ENCODE measurements at regions not wholly inside any gene's neighbourhood (a gene's known extent, or its start where the extent isn't known, plus 50 kb on each side); places are given as distances from the start of the nearest gene placed in this dataset.

DNA sequence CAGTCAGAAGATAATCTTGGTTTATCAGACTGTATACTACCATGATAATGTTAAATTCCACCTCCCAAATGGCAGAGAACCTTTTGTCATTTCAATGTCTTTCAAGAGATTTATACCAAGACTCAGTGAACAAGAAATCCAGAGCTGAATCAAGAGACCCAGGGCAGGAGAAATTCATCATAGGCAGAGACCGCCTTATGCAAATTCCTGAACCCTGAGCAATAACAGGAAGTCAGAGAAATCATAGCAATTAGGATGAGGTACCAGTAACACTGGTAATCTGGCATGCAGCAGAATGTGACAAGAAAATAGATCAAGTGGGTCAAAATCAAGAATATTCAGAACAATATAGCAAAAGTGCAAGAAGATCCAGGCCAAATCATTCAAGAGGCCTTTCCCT lies 412.4 kb upstream of the LRATD1 start:
- TF ChIP-seq POLR2A (IDR thresholded peaks at IDR 0.05; ENCODE audit: low read depth, low read length) (no peak), MYC (IDR thresholded peaks at IDR 0.05; ENCODE audit: low read depth, low read length) (no peak), POLR2AphosphoS5 (IDR thresholded peaks at IDR 0.05; ENCODE audit: insufficient read depth, low read depth, low read length) (no peak), JUN (IDR thresholded peaks at IDR 0.05; ENCODE audit: borderline replicate concordance, insufficient read depth, insufficient read length, low read depth) (no peak), EZH2 (IDR thresholded peaks at IDR 0.05; ENCODE audit: borderline replicate concordance, low read depth, low read length, severe bottlenecking) (no peak), FOS (IDR thresholded peaks at IDR 0.05; ENCODE audit: borderline replicate concordance, insufficient read depth, low read length) (no peak), GATA2 (IDR thresholded peaks at IDR 0.05; ENCODE audit: insufficient read depth, insufficient read length, low read depth, low read length) (no peak)
- TF ChIP-seq, protein P1, sequence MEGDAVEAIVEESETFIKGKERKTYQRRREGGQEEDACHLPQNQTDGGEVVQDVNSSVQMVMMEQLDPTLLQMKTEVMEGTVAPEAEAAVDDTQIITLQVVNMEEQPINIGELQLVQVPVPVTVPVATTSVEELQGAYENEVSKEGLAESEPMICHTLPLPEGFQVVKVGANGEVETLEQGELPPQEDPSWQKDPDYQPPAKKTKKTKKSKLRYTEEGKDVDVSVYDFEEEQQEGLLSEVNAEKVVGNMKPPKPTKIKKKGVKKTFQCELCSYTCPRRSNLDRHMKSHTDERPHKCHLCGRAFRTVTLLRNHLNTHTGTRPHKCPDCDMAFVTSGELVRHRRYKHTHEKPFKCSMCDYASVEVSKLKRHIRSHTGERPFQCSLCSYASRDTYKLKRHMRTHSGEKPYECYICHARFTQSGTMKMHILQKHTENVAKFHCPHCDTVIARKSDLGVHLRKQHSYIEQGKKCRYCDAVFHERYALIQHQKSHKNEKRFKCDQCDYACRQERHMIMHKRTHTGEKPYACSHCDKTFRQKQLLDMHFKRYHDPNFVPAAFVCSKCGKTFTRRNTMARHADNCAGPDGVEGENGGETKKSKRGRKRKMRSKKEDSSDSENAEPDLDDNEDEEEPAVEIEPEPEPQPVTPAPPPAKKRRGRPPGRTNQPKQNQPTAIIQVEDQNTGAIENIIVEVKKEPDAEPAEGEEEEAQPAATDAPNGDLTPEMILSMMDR (IDR thresholded peaks at IDR 0.05; ENCODE audit: extremely low read depth in 1 of 2, insufficient read depth in 1 of 2, low read depth in 1 of 2, low read length in 2 of 2), result no peak
- TF ChIP-seq, protein P2, sequence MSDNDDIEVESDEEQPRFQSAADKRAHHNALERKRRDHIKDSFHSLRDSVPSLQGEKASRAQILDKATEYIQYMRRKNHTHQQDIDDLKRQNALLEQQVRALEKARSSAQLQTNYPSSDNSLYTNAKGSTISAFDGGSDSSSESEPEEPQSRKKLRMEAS (IDR thresholded peaks at IDR 0.05; ENCODE audit: insufficient read depth, insufficient read length), result no peak

Data from endothelial cell of umbilical vein (primary cell).